PC-3 (cell line): ENCODE measurements at regions not wholly inside any gene's neighbourhood (a gene's known extent, or its start where the extent isn't known, plus 50 kb on each side); places are given as distances from the start of the nearest gene placed in this dataset.

Experiments
- CTCF ChIP-seq: fragments of 300-600 bp; sonication (generic); conservative IDR thresholded peaks from 2 replicates; pipeline ENCODE4 v1.5.1; 2017; ENCODE audit warnings: antibody characterized with exemption, low read depth, mild to moderate bottlenecking, low read length
- EZH2 ChIP-seq: fragments of 300-600 bp; sonication (generic); IDR thresholded peaks from one replicate; pipeline ENCODE4 v1.6.1; 2017; ENCODE audit warnings: antibody characterized with exemption, mild to moderate bottlenecking, low read length; ENCODE audit not compliant: unreplicated experiment

GRCh38 chr17:14621826-14622614 lies 321.1 kb downstream of the HS3ST3B1 start:
- TF ChIP-seq CTCF (no peak), EZH2 (no peak)
